ENCODE measurements at regions not wholly inside any gene's neighbourhood (a gene's known extent, or its start where the extent isn't known, plus 50 kb on each side); places are given as distances from the start of the nearest gene placed in this dataset.
A peak's percentile ranks its signal among the peaks of the same experiment; 100 is the strongest.

GRCh38 chr4:73001885-73002284 lies 67.6 kb downstream of the COX18 start:
- DNase-seq: no peak

DNA sequence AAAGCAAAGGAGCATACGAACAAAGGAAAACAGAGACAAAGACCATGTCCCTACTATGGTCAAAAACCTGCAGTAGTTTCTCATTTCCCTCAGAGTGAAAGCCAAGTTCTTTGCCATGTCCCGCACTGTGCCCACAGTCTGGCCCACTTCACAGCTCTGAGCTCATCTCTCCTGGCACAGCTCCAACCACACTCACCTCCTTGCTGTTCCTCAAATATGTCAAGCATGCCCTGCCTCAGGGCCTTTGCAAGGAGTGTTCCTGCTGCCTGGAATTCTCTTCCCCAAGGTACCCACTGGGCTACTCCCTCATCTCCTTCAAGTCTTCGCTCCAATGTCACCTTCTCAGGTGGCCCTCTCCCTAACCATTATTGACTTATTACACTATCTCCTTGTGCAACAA lies 72.1 kb downstream of the COX18 start:
- DNase-seq: no peak

DNA sequence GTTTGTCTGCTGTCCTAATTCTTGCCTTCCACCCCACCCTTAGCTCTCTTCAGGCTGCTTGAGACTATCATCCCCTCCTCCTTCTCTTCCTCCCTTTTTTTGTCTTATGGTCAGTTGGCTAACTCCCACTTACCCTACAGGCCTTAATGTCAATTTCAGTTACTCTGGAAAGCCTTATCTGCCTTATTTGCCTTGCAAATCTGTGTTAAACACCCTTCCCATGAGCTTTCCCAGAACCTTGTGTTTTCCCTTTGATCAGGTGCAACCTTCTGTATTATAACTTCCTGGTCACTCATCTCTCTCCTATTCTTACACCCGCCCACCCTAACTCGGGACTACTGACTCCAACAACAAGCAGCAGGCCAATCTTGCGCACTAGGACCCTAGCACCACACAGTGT lies 74.8 kb downstream of the COX18 start:
- no peak for DNase-seq

GRCh38 chr4:72993876-72994275 lies 75.6 kb downstream of the COX18 start:
- DNase-seq: no peak

GRCh38 chr4:72991873-72992272 lies 77.6 kb downstream of the COX18 start:
- no peak for DNase-seq

GRCh38 chr4:72987741-72988729 lies 81.5 kb downstream of the COX18 start:
- no peak for DNase-seq

- DNase-seq: no peak
Measured at GRCh38 chr4:72984351-72984750, 85.2 kb downstream of the COX18 start.

- DNase-seq: no peak
Measured at GRCh38 chr4:72983709-72984108, 85.8 kb downstream of the COX18 start.

DNA sequence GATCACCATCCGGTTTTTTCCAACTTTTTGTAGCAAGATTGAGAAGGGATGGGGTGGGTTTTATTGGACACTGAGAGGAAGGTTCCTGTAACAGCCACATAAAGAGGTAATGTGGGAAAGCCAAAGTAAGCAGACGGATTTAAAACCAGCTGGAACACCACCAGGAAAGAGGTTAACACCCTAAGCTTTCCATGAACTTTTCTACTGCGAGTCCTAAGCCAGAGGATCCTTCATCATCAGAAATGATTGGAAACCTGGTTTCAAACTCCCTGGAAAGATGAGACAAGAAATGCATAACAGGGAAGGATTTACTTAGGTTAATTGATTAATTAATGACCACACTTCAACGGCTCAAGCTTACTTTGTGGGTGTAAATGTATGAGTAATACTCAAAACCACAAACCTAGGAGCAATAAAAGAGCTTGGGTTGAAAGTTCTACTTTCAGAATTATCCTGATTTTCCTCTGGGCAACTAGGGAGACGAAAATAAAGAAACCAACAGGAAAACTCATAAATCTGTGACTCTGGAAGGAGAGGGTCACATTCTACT lies 91.5 kb downstream of the COX18 start:
- no peak for DNase-seq

DNA sequence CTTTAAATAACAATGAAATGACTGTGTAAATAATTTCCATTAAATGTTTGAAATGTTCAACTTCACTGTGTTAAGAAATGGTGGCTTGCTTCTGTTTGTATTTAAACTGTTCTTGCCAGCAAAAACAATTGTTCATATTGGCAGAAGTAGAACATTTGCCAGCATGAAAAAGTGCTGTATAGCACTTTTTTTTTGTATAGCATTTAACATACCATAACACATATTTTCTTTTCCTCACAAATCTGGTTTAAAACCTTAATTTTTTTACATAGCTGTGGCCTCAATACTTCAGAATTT lies 94.1 kb downstream of the COX18 start:
- no peak for DNase-seq

DNA sequence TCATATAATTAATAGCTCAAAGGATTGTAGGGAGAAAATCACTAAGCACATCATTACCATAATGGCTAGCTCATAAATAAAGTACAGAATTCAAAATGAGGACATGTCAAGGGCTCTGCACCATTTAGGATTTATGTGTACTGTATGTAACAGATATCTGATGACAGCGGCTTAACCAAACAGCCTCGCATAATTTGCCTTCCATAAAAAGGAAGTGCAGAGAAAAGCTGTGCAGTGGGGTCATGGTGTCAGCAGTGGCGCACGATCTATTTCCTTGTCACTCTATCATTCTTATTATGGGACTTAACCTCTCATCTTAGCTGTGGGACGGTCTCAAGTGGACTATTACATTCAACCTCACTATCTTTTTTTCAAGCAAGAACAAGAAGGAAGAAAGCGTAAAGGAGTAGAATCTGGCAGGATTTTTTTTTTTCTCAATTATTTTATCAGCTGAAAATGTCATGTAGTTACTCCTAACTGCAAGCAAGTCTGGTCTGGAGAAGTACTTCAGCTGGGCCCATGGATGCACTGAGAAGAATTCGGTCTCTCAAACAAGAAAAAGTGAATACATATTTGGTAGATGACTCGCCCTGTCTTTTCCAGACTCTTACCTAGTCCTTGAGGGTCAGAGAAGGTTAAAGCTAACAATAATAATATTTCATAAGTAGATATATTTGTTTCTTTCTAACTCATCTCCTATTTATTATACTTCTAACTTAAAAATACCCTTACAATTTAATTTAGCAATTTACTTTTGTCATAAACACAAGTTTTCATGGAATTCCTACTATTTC lies 94.6 kb downstream of the COX18 start:
- peak; percentile 15 to 69 for DNase-seq

- no peak for DNase-seq
Measured at GRCh38 chr4:72971572-72971971, 97.9 kb downstream of the COX18 start.

- no peak for DNase-seq
Measured at GRCh38 chr4:72970756-72971155, 98.8 kb downstream of the COX18 start.

- DNase-seq: no peak
Measured at GRCh38 chr4:72969976-72970375, 99.5 kb downstream of the COX18 start.

GRCh38 chr4:72966652-72967051 lies 102.9 kb downstream of the COX18 start:
- no peak for DNase-seq

- no peak for DNase-seq
Measured at GRCh38 chr4:72959411-72959810, 110.1 kb downstream of the COX18 start.

- no peak for DNase-seq
Measured at GRCh38 chr4:72954811-72955210, 114.7 kb downstream of the COX18 start.

DNA sequence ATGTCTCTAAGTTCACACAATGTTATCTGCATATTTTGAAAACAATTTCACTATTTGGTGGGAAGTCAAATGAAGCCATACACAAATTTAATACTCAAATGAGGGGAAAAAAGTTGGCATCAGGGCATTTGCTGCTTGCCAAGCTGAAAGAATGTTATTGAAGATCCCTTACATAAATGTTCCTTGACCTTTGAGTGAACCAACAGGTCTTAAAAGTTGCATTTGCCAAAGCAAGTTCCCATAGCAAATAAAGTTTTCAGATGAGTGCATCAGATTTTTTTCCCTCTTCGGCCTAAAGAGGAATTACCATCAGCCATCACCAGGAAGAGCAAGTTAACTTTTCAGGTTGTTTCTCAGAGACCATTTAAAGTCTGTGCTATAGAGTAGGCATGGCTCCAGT lies 115.9 kb downstream of the COX18 start:
- no peak for DNase-seq

DNA sequence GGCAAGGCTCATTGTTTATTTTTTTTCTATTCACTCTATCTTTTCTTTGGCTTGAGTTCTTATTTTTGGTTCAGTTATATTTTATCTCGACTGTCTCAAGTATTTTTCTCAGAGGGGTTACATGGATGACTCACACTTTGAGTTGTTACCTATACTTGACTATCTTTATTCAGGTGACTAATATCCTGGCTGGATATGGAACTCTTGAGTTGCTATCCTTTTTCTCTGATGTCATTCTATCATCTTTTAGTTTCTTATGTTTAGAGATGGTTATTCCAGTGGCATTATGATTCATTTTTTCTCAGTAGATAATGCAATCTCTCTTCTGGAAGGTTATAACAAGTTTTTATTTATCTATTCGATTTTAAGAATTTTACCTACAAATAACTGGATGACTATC lies 117.9 kb downstream of the COX18 start:
- no peak for DNase-seq

- DNase-seq: no peak
Measured at GRCh38 chr4:72951147-72951546, 118.4 kb downstream of the COX18 start.

GRCh38 chr4:72948080-72948479 lies 121.4 kb downstream of the COX18 start:
- DNase-seq: no peak

- no peak for DNase-seq
Measured at GRCh38 chr4:72945719-72946336, 123.7 kb downstream of the COX18 start.

- DNase-seq: no peak
Measured at GRCh38 chr4:72942565-72942964, 127.0 kb downstream of the COX18 start.
